H1 (cell line): ENCODE measurements at regions not wholly inside any gene's neighbourhood (a gene's known extent, or its start where the extent isn't known, plus 50 kb on each side); places are given as distances from the start of the nearest gene placed in this dataset.

ENCODE experiments used
- BACH1 ChIP-seq: IDR thresholded peaks from 2 replicates; pipeline ENCODE4 v1.6.1; 2012; ENCODE audit warnings: low read length, improper control_type of control experiment
- GTF2F1 ChIP-seq: IDR thresholded peaks from 2 replicates; pipeline ENCODE4 v1.6.1; 2012; ENCODE audit warnings: low read depth, low read length, improper control_type of control experiment, borderline replicate concordance
- HDAC2 ChIP-seq, 2 experiments: fragments of 300-600 bp in 1 of 2; sonication (generic) in 1 of 2; IDR thresholded peaks; 2 replicates each; pipeline ENCODE4 v1.6.1; 2011 to 2012; ENCODE audit warnings: low read depth in 2 of 2, low read length in 2 of 2, mild to moderate bottlenecking in 2 of 2, moderate library complexity in 2 of 2, borderline replicate concordance in 1 of 2, inconsistent platforms in 1 of 2
- KDM1A ChIP-seq: fragments of 200-600, 300-600 bp; sonication (generic); IDR thresholded peaks from 2 replicates; pipeline ENCODE4 v1.7.1; 2016; ENCODE audit warnings: mild to moderate bottlenecking, low read length, borderline replicate concordance
- RBBP5 ChIP-seq: IDR thresholded peaks from 2 replicates; pipeline ENCODE4 v1.7.1; 2012; ENCODE audit warnings: low read depth, mild to moderate bottlenecking, inconsistent platforms, low read length, moderate library complexity, borderline replicate concordance
- SRF ChIP-seq: IDR thresholded peaks from 2 replicates; pipeline ENCODE4 v1.6.1; 2011; ENCODE audit warnings: mild to moderate bottlenecking, low read depth, low read length, moderate library complexity
- ZNF274 ChIP-seq: IDR thresholded peaks from 2 replicates; pipeline ENCODE4 v1.7.0; 2012; ENCODE audit warnings: low read length, borderline replicate concordance; ENCODE audit errors: extremely low read depth

DNA sequence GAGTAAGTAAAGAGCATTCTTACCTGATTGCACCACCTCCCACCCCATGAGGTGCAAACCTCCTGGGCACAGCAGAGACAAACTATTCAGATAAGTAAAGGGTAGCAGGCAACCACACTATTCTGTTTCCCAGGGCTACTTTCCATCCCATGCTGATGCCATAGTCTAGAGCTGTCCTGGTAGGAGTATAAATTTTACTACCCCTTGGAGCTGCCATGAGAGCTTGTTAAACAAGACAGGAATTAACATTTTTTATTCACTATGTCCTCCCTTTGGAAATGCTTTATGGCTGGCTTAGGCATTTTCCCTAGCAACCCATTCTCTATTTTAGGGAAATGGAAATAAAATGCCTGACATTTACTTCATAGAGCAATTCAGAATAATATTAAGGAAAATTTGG lies 324.6 kb upstream of the USP25 start (continued):
- TF ChIP-seq BACH1 (no peak), ZNF274 (no peak), RBBP5 (no peak), KDM1A (no peak), SRF (no peak), HDAC2 (IDR thresholded peaks at IDR 0.05; ENCODE audit: borderline replicate concordance in 1 of 2, low read depth in 2 of 2, low read length in 2 of 2) (no peak), GTF2F1 (no peak)
